DMS114 treated with DMSO at 0.1 percent for 48 hours (cell line): ENCODE measurements at regions not wholly inside any gene's neighbourhood (a gene's known extent, or its start where the extent isn't known, plus 50 kb on each side); places are given as distances from the start of the nearest gene placed in this dataset.
"Not testable (repeated sequence)": the region's sequence is repeated elsewhere in the genome, so short reads cannot be mapped to it uniquely, and the experiment has no call there.

Experiments
- DNase-seq: peaks from one replicate; lab custom pipeline; 2025; ENCODE audit not compliant: unreplicated experiment; lab: John Stamatoyannopoulos, UW

GRCh38 chr5:71343994-71344393 is 111.5 kb upstream of the BDP1 start:
- not testable (repeated sequence) for DNase-seq

GRCh38 chr5:71372601-71373000 is 82.8 kb upstream of the BDP1 start:
- DNase-seq, result not testable (repeated sequence)

GRCh38 chr5:71373054-71373734 is 82.3 kb upstream of the BDP1 start:
- DNase-seq, result not testable (repeated sequence)

- not testable (repeated sequence) for DNase-seq
These were observed 71.2 kb upstream of the BDP1 start for GRCh38 chr5:71384204-71384603.

- no peak for DNase-seq
These were observed 70.7 kb upstream of the BDP1 start for GRCh38 chr5:71384706-71385105.

GRCh38 chr5:71385208-71385607 is 70.2 kb upstream of the BDP1 start:
- not testable (repeated sequence) for DNase-seq

- not testable (repeated sequence) for DNase-seq
These were observed 67.3 kb upstream of the BDP1 start for GRCh38 chr5:71388184-71388583.

GRCh38 chr5:71398400-71398799 is 57.1 kb upstream of the BDP1 start:
- not testable (repeated sequence) for DNase-seq

GRCh38 chr5:71398859-71399258 is 56.6 kb upstream of the BDP1 start:
- DNase-seq, result not testable (repeated sequence)

GRCh38 chr5:71399443-71399842 is 56.0 kb upstream of the BDP1 start:
- not testable (repeated sequence) for DNase-seq

- not testable (repeated sequence) for DNase-seq
These were observed 54.8 kb upstream of the BDP1 start for GRCh38 chr5:71400626-71401025.

- DNase-seq, result not testable (repeated sequence)
These were observed 54.3 kb upstream of the BDP1 start for GRCh38 chr5:71401150-71401549.

- not testable (repeated sequence) for DNase-seq
These were observed 53.9 kb upstream of the BDP1 start for GRCh38 chr5:71401564-71401963.

GRCh38 chr5:71404441-71404840 is 51.0 kb upstream of the BDP1 start:
- DNase-seq, result peak; percentile 68

- peak; percentile 78 for DNase-seq
These were observed 50.5 kb upstream of the BDP1 start for GRCh38 chr5:71404936-71405335.
